Activated naive CD4-positive, alpha-beta T cell treated with anti-CD3 and anti-CD28 coated beads for 36 hours (primary cell): ENCODE measurements at regions not wholly inside any gene's neighbourhood (a gene's known extent, or its start where the extent isn't known, plus 50 kb on each side); places are given as distances from the start of the nearest gene placed in this dataset.

Source experiments
- CTCF ChIA-PET: fragments of 350-600 bp; sonication (Branson Sonifier 250); formaldehyde crosslinking; loops from one replicate; lab custom pipeline; 2021; ENCODE audit warnings: antibody characterized with exemption; lab: Charles Lee
- DNase-seq: peaks from one replicate; pipeline ENCODE4 v3.0.0-alpha.2; 2020
- H3K27ac Mint-ChIP-seq: one replicate; pipeline ENCODE4 v1.8.0; 2021; ENCODE audit warnings: mild to moderate bottlenecking, mixed read lengths
- H3K27me3 Mint-ChIP-seq: one replicate; pipeline ENCODE4 v1.8.0; 2021; ENCODE audit warnings: low read depth, mixed read lengths
- H3K36me3 Mint-ChIP-seq: one replicate; pipeline ENCODE4 v1.8.0; 2021; ENCODE audit warnings: low read depth, mixed read lengths
- H3K4me1 Mint-ChIP-seq: one replicate; pipeline ENCODE4 v1.8.0; 2021; ENCODE audit warnings: low read depth, mixed read lengths
- H3K4me3 Mint-ChIP-seq: one replicate; pipeline ENCODE4 v1.8.0; 2021; ENCODE audit warnings: mild to moderate bottlenecking, moderate library complexity, mixed read lengths
- H3K9me3 Mint-ChIP-seq: one replicate; pipeline ENCODE4 v1.8.0; 2021; ENCODE audit warnings: mixed read lengths
- intact Hi-C: fragments of 100-400 bp; cut with micrococcal nuclease; formaldehyde crosslinking; loops from one replicate; pipeline ENCODE4 v1.15.1; 2023

GRCh38 chr1:163745204-163745603 is 423.4 kb downstream of the NUF2 start:
- Mint-ChIP-seq H3K4me1 (no peaks in the 10 kb centered on the region), H3K27ac (no peak overlapping the region), H3K27me3 (no peaks in the 10 kb centered on the region), H3K4me3 (no peak overlapping the region), H3K36me3 (no peaks in the 10 kb centered on the region), H3K9me3 (peaks cover 17% of the 10 kb centered on the region)
- CTCF ChIA-PET = no interaction called here
- intact Hi-C loops = no loop called here
- DNase-seq = no peak

GRCh38 chr1:163747261-163747660 is 425.5 kb downstream of the NUF2 start:
- Mint-ChIP-seq H3K9me3 (peaks cover 18% of the 10 kb centered on the region), H3K27ac (no peak overlapping the region), H3K4me1 (no peaks in the 10 kb centered on the region), H3K27me3 (no peaks in the 10 kb centered on the region), H3K36me3 (no peaks in the 10 kb centered on the region), H3K4me3 (no peak overlapping the region)
- CTCF ChIA-PET = no interaction called here
- intact Hi-C loops = no loop called here
- no peak for DNase-seq

GRCh38 chr1:163747855-163748254 is 426.1 kb downstream of the NUF2 start:
- H3K4me1 Mint-ChIP-seq = no peaks in the 10 kb centered on the region
- CTCF ChIA-PET = no interaction called here
- H3K27ac Mint-ChIP-seq = no peak overlapping the region
- no peak for DNase-seq
- H3K9me3 Mint-ChIP-seq = peaks cover 16% of the 10 kb centered on the region
- no peak overlapping the region for H3K4me3 Mint-ChIP-seq
- H3K36me3 Mint-ChIP-seq = no peaks in the 10 kb centered on the region
- intact Hi-C loops = no loop called here
- no peaks in the 10 kb centered on the region for H3K27me3 Mint-ChIP-seq

- Mint-ChIP-seq H3K36me3 (no peaks in the 10 kb centered on the region), H3K4me1 (no peaks in the 10 kb centered on the region), H3K27me3 (no peaks in the 10 kb centered on the region), H3K9me3 (peaks cover 16% of the 10 kb centered on the region), H3K27ac (no peak overlapping the region), H3K4me3 (no peak overlapping the region)
- CTCF ChIA-PET = no interaction called here
- intact Hi-C loops = no loop called here
- no peak for DNase-seq
These were observed 437.4 kb downstream of the NUF2 start for GRCh38 chr1:163758977-163759670.

- no peaks in the 10 kb centered on the region for H3K27me3 Mint-ChIP-seq
- H3K9me3 Mint-ChIP-seq = peaks cover 15% of the 10 kb centered on the region
- no peaks in the 10 kb centered on the region for H3K4me1 Mint-ChIP-seq
- no peaks in the 10 kb centered on the region for H3K36me3 Mint-ChIP-seq
- no peak overlapping the region for H3K4me3 Mint-ChIP-seq
- intact Hi-C loops = no loop called here
- H3K27ac Mint-ChIP-seq = no peak overlapping the region
- DNase-seq = no peak
- CTCF ChIA-PET = no interaction called here
These were observed 440.1 kb downstream of the NUF2 start for GRCh38 chr1:163761898-163762297.

- Mint-ChIP-seq H3K36me3 (no peaks in the 10 kb centered on the region), H3K4me3 (no peak overlapping the region), H3K9me3 (peaks cover 6% of the 10 kb centered on the region), H3K4me1 (no peaks in the 10 kb centered on the region), H3K27ac (no peak overlapping the region), H3K27me3 (no peaks in the 10 kb centered on the region)
- no peak for DNase-seq
- CTCF ChIA-PET = no interaction called here
- intact Hi-C loops = no loop called here
These were observed 444.6 kb downstream of the NUF2 start for GRCh38 chr1:163766257-163766918.

GRCh38 chr1:163768576-163768975 is 446.8 kb downstream of the NUF2 start:
- CTCF ChIA-PET = no interaction called here
- H3K36me3 Mint-ChIP-seq = no peaks in the 10 kb centered on the region
- intact Hi-C loops = no loop called here
- no peak overlapping the region for H3K4me3 Mint-ChIP-seq
- peaks cover 3% of the 10 kb centered on the region for H3K9me3 Mint-ChIP-seq
- no peaks in the 10 kb centered on the region for H3K27me3 Mint-ChIP-seq
- H3K27ac Mint-ChIP-seq = no peak overlapping the region
- H3K4me1 Mint-ChIP-seq = no peaks in the 10 kb centered on the region
- DNase-seq = no peak

GRCh38 chr1:163770265-163770664 is 448.5 kb downstream of the NUF2 start:
- no peak overlapping the region for H3K27ac Mint-ChIP-seq
- no peaks in the 10 kb centered on the region for H3K27me3 Mint-ChIP-seq
- CTCF ChIA-PET = interaction anchor here (0.5 kb wide), 1 partner anchor 33 kb away, joined by 4 read pairs; no protein-coding TSS in a partner anchor
- no peak for DNase-seq
- no peaks in the 10 kb centered on the region for H3K36me3 Mint-ChIP-seq
- H3K4me3 Mint-ChIP-seq = no peak overlapping the region
- H3K4me1 Mint-ChIP-seq = no peaks in the 10 kb centered on the region
- peaks cover 4% of the 10 kb centered on the region for H3K9me3 Mint-ChIP-seq
- intact Hi-C loops = no loop called here

- Mint-ChIP-seq H3K4me3 (no peak overlapping the region), H3K36me3 (no peaks in the 10 kb centered on the region), H3K9me3 (peaks cover 4% of the 10 kb centered on the region), H3K4me1 (no peaks in the 10 kb centered on the region), H3K27ac (no peak overlapping the region), H3K27me3 (no peaks in the 10 kb centered on the region)
- no peak for DNase-seq
- intact Hi-C loops = no loop called here
- CTCF ChIA-PET = no interaction called here
These were observed 449.9 kb downstream of the NUF2 start for GRCh38 chr1:163771637-163772036.

- H3K27me3 Mint-ChIP-seq = no peaks in the 10 kb centered on the region
- H3K9me3 Mint-ChIP-seq = peaks cover 4% of the 10 kb centered on the region
- H3K27ac Mint-ChIP-seq = no peak overlapping the region
- no peak for DNase-seq
- no peak overlapping the region for H3K4me3 Mint-ChIP-seq
- intact Hi-C loops = no loop called here
- CTCF ChIA-PET = no interaction called here
- H3K36me3 Mint-ChIP-seq = no peaks in the 10 kb centered on the region
- H3K4me1 Mint-ChIP-seq = no peaks in the 10 kb centered on the region
These were observed 450.5 kb downstream of the NUF2 start for GRCh38 chr1:163772246-163772645.

GRCh38 chr1:163773396-163773795 is 451.6 kb downstream of the NUF2 start:
- no peak for DNase-seq
- Mint-ChIP-seq H3K27ac (no peak overlapping the region), H3K4me3 (no peak overlapping the region), H3K27me3 (no peaks in the 10 kb centered on the region), H3K9me3 (peaks cover 7% of the 10 kb centered on the region), H3K36me3 (no peaks in the 10 kb centered on the region), H3K4me1 (no peaks in the 10 kb centered on the region)
- intact Hi-C loops = no loop called here
- CTCF ChIA-PET = no interaction called here

- no peak for DNase-seq
- CTCF ChIA-PET = no interaction called here
- H3K9me3 Mint-ChIP-seq = peaks cover 7% of the 10 kb centered on the region
- H3K4me3 Mint-ChIP-seq = no peak overlapping the region
- no peak overlapping the region for H3K27ac Mint-ChIP-seq
- H3K27me3 Mint-ChIP-seq = no peaks in the 10 kb centered on the region
- intact Hi-C loops = no loop called here
- H3K4me1 Mint-ChIP-seq = no peaks in the 10 kb centered on the region
- H3K36me3 Mint-ChIP-seq = no peaks in the 10 kb centered on the region
These were observed 452.7 kb downstream of the NUF2 start for GRCh38 chr1:163774401-163774945.
